SK-N-SH (cell line): ENCODE measurements at regions not wholly inside any gene's neighbourhood (a gene's known extent, or its start where the extent isn't known, plus 50 kb on each side); places are given as distances from the start of the nearest gene placed in this dataset.

Source experiments
- EP300 ChIP-seq, 2 experiments: IDR thresholded peaks; 2 replicates each; pipeline versions ENCODE4 v1.4.0 to v1.6.1; 2012; ENCODE audit warnings: borderline replicate concordance in 1 of 2, low read depth in 1 of 2, low read length in 1 of 2
- EZH2phosphoT487 ChIP-seq: fragments of 200-600 bp; sonication (generic); IDR thresholded peaks from 2 replicates; pipeline ENCODE4 v1.6.1; 2017; ENCODE audit warnings: low read depth, mixed run types, mild to moderate bottlenecking, antibody characterized with exemption, moderate library complexity, borderline replicate concordance
- GABPA ChIP-seq: IDR thresholded peaks from 2 replicates; pipeline ENCODE4 v1.4.0; 2012; ENCODE audit warnings: low read depth, mild to moderate bottlenecking
- MEF2A ChIP-seq: IDR thresholded peaks from 2 replicates; pipeline ENCODE4 v1.4.0; 2012; ENCODE audit warnings: low read depth, borderline replicate concordance
- MXI1 ChIP-seq: IDR thresholded peaks from 2 replicates; pipeline ENCODE4 v1.6.1; 2012; ENCODE audit warnings: mild to moderate bottlenecking, low read depth, low read length, improper control_type of control experiment
- NRF1 ChIP-seq: IDR thresholded peaks from 2 replicates; pipeline ENCODE4 v1.6.1; 2012; ENCODE audit warnings: low read depth, mild to moderate bottlenecking, low read length
- POLR2AphosphoS5 ChIP-seq: IDR thresholded peaks from 2 replicates; pipeline ENCODE4 v1.6.1; 2012; ENCODE audit warnings: low read depth, low read length
- RFX5 ChIP-seq: IDR thresholded peaks from 2 replicates; pipeline ENCODE4 v1.6.1; 2012; ENCODE audit warnings: mild to moderate bottlenecking, improper control_type of control experiment, low read length
- SIN3A ChIP-seq: IDR thresholded peaks from 2 replicates; pipeline ENCODE4 v1.6.1; 2012; ENCODE audit warnings: low read depth, mild to moderate bottlenecking, low read length, moderate library complexity, borderline replicate concordance
- TAF1 ChIP-seq: IDR thresholded peaks from 2 replicates; pipeline ENCODE4 v1.6.1; 2012; ENCODE audit warnings: low read depth, mild to moderate bottlenecking, low read length, moderate library complexity, borderline replicate concordance
- TCF12 ChIP-seq: IDR thresholded peaks from 2 replicates; pipeline ENCODE4 v1.4.0; 2012
- TF ChIP-seq, protein P1 (sequence below): fragments of 200-600 bp; sonication (generic); IDR thresholded peaks from 2 replicates; pipeline ENCODE4 v1.6.1; 2017; ENCODE audit warnings: antibody characterized with exemption, mild to moderate bottlenecking, moderate library complexity
- TF ChIP-seq, protein P2 (sequence below): IDR thresholded peaks from 2 replicates; pipeline ENCODE4 v1.4.0; 2012; ENCODE audit warnings: low read depth, borderline replicate concordance

DNA sequence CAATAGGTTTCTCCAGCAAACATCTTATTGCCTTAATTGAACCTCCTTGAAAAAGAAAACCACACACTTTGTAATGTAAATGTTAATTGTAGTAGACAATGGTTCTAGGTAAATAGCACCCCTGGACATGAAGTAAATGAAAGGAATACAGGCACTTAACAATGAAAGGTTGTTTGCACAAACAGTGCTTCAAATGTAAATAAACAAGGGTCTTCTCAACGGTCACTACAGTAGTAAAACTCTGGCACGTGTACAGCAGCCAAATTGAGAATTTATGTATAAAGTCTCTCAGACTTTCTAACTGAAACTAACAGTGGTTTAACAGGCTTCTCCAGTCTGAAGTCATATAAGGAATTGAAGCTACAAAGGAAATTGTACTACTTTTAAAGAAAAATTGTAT is 218.3 kb downstream of the MEF2C start:
- TF ChIP-seq, protein P1, sequence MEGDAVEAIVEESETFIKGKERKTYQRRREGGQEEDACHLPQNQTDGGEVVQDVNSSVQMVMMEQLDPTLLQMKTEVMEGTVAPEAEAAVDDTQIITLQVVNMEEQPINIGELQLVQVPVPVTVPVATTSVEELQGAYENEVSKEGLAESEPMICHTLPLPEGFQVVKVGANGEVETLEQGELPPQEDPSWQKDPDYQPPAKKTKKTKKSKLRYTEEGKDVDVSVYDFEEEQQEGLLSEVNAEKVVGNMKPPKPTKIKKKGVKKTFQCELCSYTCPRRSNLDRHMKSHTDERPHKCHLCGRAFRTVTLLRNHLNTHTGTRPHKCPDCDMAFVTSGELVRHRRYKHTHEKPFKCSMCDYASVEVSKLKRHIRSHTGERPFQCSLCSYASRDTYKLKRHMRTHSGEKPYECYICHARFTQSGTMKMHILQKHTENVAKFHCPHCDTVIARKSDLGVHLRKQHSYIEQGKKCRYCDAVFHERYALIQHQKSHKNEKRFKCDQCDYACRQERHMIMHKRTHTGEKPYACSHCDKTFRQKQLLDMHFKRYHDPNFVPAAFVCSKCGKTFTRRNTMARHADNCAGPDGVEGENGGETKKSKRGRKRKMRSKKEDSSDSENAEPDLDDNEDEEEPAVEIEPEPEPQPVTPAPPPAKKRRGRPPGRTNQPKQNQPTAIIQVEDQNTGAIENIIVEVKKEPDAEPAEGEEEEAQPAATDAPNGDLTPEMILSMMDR, result no peak
- no peak for TF ChIP-seq EZH2phosphoT487
- no peak for TF ChIP-seq NRF1
- TF ChIP-seq TAF1, result no peak
- TF ChIP-seq EP300 (IDR thresholded peaks at IDR 0.05; ENCODE audit: borderline replicate concordance in 1 of 2, low read depth in 1 of 2, low read length in 1 of 2), result no peak
- TF ChIP-seq TCF12, result no peak
- TF ChIP-seq RFX5, result no peak
- TF ChIP-seq, protein P2, sequence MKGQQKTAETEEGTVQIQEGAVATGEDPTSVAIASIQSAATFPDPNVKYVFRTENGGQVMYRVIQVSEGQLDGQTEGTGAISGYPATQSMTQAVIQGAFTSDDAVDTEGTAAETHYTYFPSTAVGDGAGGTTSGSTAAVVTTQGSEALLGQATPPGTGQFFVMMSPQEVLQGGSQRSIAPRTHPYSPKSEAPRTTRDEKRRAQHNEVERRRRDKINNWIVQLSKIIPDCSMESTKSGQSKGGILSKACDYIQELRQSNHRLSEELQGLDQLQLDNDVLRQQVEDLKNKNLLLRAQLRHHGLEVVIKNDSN, result no peak
- no peak for TF ChIP-seq MEF2A
- TF ChIP-seq MXI1, result no peak
- no peak for TF ChIP-seq POLR2AphosphoS5
- no peak for TF ChIP-seq SIN3A
- no peak for TF ChIP-seq GABPA
